Kidney epithelial cell (primary cell): ENCODE measurements at regions not wholly inside any gene's neighbourhood (a gene's known extent, or its start where the extent isn't known, plus 50 kb on each side); places are given as distances from the start of the nearest gene placed in this dataset.

Experiments
- DNase-seq: peaks from one replicate; pipeline ENCODE4 v3.0.0-alpha.2; 2010; ENCODE audit warnings: low read depth
- H3K27me3 ChIP-seq: 2 replicates; pipeline ENCODE4 v1.6.0; 2011; ENCODE audit warnings: low read length; ENCODE audit not compliant: control insufficient read depth, insufficient read depth
- H3K36me3 ChIP-seq: 2 replicates; pipeline ENCODE4 v1.5.1; 2011; ENCODE audit warnings: low read length; ENCODE audit not compliant: control insufficient read depth, insufficient read depth
- H3K4me3 ChIP-seq: 2 replicates; pipeline ENCODE4 v1.5.1; 2011; ENCODE audit warnings: low read depth, mild to moderate bottlenecking, control low read depth, low read length
- TF ChIP-seq, protein P1 (sequence below): IDR thresholded peaks from 2 replicates; pipeline ENCODE4 v1.5.1; 2011; ENCODE audit warnings: mild to moderate bottlenecking, moderate library complexity, low read length, control low read depth, inconsistent platforms; ENCODE audit not compliant: insufficient read depth, poor library complexity, severe bottlenecking

DNA sequence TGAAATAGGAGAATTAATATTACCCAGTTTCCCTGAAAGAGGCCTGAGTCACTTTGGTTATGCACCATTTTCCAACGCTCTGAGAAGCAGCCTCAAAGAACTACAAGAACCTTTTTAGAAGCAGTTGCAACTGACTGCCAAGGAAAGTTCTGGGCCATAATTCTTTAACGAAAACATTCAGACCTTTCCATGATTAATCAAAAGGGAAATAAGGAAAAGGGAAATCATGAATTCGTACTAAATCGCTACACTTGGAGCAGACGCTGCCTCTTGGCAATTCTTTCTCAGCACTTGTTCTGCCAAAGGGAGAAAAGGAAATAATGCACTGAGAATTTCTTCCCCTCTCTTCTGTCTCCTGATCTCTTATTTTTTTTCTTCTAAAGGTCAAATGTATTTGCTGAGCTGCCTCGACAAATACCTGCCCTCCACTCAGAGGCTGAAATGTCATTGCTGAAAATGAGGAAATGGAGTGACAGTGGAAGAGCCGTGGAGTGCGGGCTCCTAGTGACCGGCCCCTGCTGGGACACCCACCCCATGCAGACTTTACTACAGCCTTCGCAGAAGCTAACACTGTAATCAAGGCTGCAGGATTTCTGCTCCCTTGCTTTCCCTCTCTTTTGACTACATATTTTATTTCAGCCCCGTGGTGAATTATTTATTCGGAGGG lies 67.9 kb upstream of the GALNT2 start:
- TF ChIP-seq, protein P1, sequence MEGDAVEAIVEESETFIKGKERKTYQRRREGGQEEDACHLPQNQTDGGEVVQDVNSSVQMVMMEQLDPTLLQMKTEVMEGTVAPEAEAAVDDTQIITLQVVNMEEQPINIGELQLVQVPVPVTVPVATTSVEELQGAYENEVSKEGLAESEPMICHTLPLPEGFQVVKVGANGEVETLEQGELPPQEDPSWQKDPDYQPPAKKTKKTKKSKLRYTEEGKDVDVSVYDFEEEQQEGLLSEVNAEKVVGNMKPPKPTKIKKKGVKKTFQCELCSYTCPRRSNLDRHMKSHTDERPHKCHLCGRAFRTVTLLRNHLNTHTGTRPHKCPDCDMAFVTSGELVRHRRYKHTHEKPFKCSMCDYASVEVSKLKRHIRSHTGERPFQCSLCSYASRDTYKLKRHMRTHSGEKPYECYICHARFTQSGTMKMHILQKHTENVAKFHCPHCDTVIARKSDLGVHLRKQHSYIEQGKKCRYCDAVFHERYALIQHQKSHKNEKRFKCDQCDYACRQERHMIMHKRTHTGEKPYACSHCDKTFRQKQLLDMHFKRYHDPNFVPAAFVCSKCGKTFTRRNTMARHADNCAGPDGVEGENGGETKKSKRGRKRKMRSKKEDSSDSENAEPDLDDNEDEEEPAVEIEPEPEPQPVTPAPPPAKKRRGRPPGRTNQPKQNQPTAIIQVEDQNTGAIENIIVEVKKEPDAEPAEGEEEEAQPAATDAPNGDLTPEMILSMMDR, result no peak
- Histone ChIP-seq H3K4me3 (no peak overlapping the region), H3K27me3 (no peaks in the 10 kb centered on the region), H3K36me3 (no peaks in the 10 kb centered on the region)
- DNase-seq, result no peak

DNA sequence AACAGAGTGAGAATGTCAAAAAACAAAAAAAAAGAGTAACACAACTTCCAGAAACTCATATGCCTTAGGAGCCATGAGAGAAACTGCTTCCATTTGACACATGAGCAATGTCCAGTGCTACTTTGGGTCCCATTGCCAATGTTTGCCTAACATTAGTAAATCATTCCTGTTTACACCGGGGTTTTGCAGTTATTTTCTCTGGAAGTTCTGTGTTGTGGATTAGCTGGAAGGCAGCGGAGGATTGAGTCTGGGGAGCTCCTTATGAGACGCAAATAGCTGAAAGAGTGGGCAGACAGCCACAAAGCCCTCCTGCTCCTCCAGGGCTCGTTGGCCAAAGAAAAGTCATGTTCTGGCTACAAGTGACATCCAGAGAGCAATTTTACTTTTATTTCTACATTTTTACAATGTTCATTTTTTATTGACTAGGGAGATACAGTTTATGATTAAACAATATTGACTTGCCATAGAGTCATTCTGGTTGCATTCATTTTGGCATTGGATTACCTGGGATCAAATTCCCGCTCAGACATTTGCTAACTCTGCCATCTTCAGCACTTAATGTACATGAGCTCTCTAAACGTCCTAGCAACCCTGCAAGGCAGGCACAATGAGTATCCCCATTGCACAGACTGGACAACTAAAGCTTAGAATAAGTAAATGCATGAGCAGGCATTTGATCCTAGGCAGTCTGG lies 66.4 kb upstream of the GALNT2 start:
- DNase-seq, result no peak
- Histone ChIP-seq H3K27me3 (no peaks in the 10 kb centered on the region), H3K36me3 (no peaks in the 10 kb centered on the region), H3K4me3 (no peak overlapping the region)
- TF ChIP-seq, protein P1, result no peak

DNA sequence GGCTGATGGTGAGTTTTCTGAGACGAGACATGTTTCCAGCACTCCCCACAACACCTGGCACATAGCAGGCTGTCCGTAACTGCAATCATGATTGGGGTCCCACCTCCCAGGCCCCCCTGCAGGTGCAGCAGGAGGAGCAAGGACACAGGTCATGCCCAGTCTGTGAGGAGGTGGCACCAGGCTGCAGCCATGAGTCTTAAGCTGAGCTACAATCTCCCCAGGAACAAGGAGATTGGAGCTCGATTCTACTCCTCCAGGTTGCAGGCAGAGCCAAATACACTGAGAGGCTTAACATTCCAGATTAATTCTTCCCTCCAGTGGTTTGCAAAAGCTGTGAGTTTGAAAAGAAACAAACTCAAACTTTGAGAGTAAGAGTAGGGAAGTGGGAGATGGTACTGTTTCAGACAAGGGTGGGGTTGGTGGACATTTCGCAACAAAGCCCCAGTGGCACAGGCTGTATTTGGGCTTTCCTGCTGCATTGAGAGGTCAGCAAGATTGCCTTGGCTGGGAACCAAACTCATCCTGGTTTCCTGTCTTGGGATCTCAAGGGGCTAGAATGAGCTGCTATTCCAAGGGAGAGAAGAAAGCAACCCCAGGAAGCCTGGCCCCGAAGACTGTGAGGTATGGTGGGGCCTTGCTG lies 64.8 kb upstream of the GALNT2 start:
- Histone ChIP-seq H3K36me3 (no peaks in the 10 kb centered on the region), H3K27me3 (no peaks in the 10 kb centered on the region), H3K4me3 (no peak overlapping the region)
- no peak for DNase-seq
- TF ChIP-seq, protein P1, result no peak

DNA sequence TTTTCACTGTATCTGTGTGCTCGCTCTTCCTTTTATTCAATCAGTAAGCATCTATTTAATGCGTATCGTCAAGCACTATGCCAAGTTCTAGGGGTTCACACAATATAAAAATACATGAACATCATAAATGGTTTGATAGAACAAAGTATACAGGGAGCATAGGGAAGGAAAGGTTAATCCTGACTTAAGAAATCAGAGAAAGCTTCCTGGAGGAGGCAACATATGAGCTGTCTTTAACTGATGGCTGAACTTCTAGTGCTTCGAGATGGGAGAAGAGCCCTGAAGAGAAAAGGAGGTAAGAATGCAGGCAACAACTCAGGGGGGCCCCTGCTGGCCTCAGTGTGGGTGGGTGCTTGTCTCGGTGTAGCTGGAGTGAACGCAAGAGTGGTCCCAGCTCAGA lies 63.6 kb upstream of the GALNT2 start:
- Histone ChIP-seq H3K4me3 (no peak overlapping the region), H3K36me3 (no peaks in the 10 kb centered on the region), H3K27me3 (no peaks in the 10 kb centered on the region)
- TF ChIP-seq, protein P1, result no peak
- no peak for DNase-seq

DNA sequence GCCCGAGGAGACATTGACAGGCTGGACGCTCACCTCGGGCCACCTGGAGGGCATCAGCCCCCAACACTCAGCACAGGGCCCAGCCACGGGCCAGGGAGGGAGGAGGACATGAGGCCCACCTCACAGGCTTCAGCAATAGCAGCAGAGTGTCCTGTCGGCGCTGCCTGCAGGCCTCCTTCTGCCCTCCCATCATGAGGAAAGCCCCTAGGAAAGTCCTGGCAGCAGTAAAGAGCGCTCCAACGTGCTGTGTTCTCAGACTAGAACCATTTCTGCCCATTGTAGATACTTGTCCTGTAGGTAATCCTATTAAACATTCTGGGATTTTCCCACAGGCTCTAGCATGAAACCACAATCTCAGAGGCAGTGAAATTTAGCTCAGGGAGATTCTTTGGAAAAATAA lies 62.0 kb upstream of the GALNT2 start:
- no peak for DNase-seq

More for the DNA sequence above, 62.0 kb upstream of the GALNT2 start:
- H3K27me3 ChIP-seq, result no peaks in the 10 kb centered on the region
- TF ChIP-seq, protein P1, result no peak
- H3K4me3 ChIP-seq, result no peak overlapping the region
- no peaks in the 10 kb centered on the region for H3K36me3 ChIP-seq
